ENCODE measurements at regions not wholly inside any gene's neighbourhood (a gene's known extent, or its start where the extent isn't known, plus 50 kb on each side); places are given as distances from the start of the nearest gene placed in this dataset.
A peak's percentile ranks its signal among the peaks of the same experiment; 100 is the strongest.
"Not testable (repeated sequence)": the region's sequence is repeated elsewhere in the genome, so short reads cannot be mapped to it uniquely, and the experiment has no call there.

- no peak overlapping the region for H3K4me3 ChIP-seq (ENCODE audit: low read depth, low read length)
- DNase-seq (ENCODE audit: low read depth) = no peak
Measured at GRCh38 chr1:72371259-72372035, 89.1 kb upstream of the NEGR1 start.

GRCh38 chr1:72370836-72371235, 88.5 kb upstream of the NEGR1 start:
- DNase-seq (ENCODE audit: low read depth); H3K4me3 ChIP-seq (ENCODE audit: low read depth, low read length): not testable (repeated sequence)

More at GRCh38 chr1:72371259-72372035, 89.1 kb upstream of the NEGR1 start:
- TF ChIP-seq, protein P1, sequence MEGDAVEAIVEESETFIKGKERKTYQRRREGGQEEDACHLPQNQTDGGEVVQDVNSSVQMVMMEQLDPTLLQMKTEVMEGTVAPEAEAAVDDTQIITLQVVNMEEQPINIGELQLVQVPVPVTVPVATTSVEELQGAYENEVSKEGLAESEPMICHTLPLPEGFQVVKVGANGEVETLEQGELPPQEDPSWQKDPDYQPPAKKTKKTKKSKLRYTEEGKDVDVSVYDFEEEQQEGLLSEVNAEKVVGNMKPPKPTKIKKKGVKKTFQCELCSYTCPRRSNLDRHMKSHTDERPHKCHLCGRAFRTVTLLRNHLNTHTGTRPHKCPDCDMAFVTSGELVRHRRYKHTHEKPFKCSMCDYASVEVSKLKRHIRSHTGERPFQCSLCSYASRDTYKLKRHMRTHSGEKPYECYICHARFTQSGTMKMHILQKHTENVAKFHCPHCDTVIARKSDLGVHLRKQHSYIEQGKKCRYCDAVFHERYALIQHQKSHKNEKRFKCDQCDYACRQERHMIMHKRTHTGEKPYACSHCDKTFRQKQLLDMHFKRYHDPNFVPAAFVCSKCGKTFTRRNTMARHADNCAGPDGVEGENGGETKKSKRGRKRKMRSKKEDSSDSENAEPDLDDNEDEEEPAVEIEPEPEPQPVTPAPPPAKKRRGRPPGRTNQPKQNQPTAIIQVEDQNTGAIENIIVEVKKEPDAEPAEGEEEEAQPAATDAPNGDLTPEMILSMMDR (IDR thresholded peaks at IDR 0.05; ENCODE audit: insufficient read depth, low read depth, low read length, missing control alignments) = no peak

- no peak for DNase-seq (ENCODE audit: low read depth)
- TF ChIP-seq, protein P1 (IDR thresholded peaks at IDR 0.05; ENCODE audit: insufficient read depth, low read depth, low read length, missing control alignments) = no peak
- H3K4me3 ChIP-seq (ENCODE audit: low read depth, low read length) = no peak overlapping the region
Measured at GRCh38 chr1:72369069-72369757, 86.9 kb upstream of the NEGR1 start.

GRCh38 chr1:72366466-72366865, 84.1 kb upstream of the NEGR1 start:
- peak; percentile 6 for DNase-seq (ENCODE audit: low read depth)
- TF ChIP-seq, protein P1 (IDR thresholded peaks at IDR 0.05; ENCODE audit: insufficient read depth, low read depth, low read length, missing control alignments) = no peak
- H3K4me3 ChIP-seq (ENCODE audit: low read depth, low read length) = no peak overlapping the region

DNA sequence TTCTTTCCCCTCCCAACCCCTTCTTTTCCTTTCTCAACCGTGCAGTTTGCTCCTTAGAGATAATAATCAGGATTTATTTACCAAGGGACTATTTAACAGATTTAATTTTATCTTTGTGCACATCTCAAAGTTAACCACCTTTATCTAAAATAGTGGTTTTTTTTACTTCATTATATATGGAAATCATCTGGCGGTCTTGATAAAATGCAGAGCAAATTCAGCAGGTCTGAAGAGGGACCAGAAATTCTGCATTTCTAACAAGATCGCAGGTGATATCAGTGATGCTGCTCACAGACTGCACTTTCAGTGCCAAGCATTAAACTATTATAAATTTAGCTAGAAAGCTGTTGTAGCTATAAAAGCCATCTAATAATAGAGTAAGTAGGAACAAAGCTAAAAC, 83.4 kb upstream of the NEGR1 start:
- TF ChIP-seq, protein P1 (IDR thresholded peaks at IDR 0.05; ENCODE audit: insufficient read depth, low read depth, low read length, missing control alignments) = no peak
- H3K4me3 ChIP-seq (ENCODE audit: low read depth, low read length) = no peak overlapping the region
- DNase-seq (ENCODE audit: low read depth) = no peak

DNA sequence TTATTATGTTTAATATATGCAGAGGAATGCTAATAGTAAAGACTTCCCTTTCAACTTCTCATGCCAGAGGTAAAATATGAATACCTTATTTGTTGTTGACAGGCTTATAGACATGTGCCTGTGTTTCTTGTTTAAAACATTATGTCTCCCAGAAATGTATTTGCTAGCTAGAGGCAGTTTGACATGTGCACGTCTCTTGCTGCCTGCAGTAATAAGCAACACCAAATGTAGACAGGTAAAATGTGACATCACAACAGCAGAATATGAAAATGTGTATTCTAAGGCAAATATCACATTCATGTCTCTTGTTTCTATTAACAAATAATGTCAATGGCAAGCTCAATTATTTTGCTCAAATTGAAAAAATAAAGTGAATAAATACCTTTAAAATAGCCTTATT, 80.2 kb upstream of the NEGR1 start:
- DNase-seq (ENCODE audit: low read depth) = no peak
- H3K4me3 ChIP-seq (ENCODE audit: low read depth, low read length) = no peak overlapping the region
- TF ChIP-seq, protein P1 (IDR thresholded peaks at IDR 0.05; ENCODE audit: insufficient read depth, low read depth, low read length, missing control alignments) = no peak

GRCh38 chr1:72357411-72357810, 75.1 kb upstream of the NEGR1 start:
- H3K4me3 ChIP-seq (ENCODE audit: low read depth, low read length) = no peak overlapping the region
- TF ChIP-seq, protein P1 (IDR thresholded peaks at IDR 0.05; ENCODE audit: insufficient read depth, low read depth, low read length, missing control alignments) = no peak
- no peak for DNase-seq (ENCODE audit: low read depth)
